HepG2 (cell line): ENCODE measurements at regions not wholly inside any gene's neighbourhood (a gene's known extent, or its start where the extent isn't known, plus 50 kb on each side); places are given as distances from the start of the nearest gene placed in this dataset.

Experiments
- ATAC-seq: fragments of 200-7000 bp; cut with Tn5 transposase; 3 replicates; pipeline ENCODE4 v1.9.1; 2020; ENCODE audit warnings: mild to moderate bottlenecking, moderate library complexity
- BruUV-seq: library from RNA; stranded (reverse); fragments of 400-500 nt; replicated peaks from 2 replicates; lab custom pipeline; 2021; lab: Mats Ljungman, UMichigan
- CTCF ChIA-PET: fragments of 300-600 bp; formaldehyde crosslinking; extraction: SDS; loops from one replicate; lab custom pipeline; 2021; ENCODE audit warnings: low total read pairs, inconsistent platforms, low intra/inter-chr PET ratio; lab: Yijun Ruan, JAX
- POLR2A ChIA-PET: fragments of 350-600 bp; sonication (Branson Sonifier 250); formaldehyde crosslinking; loops from one replicate; lab custom pipeline; 2020; ENCODE audit warnings: antibody characterized with exemption, inconsistent platforms; lab: Yijun Ruan, JAX
- DNase-seq: peaks from one replicate; pipeline ENCODE4 v3.0.0-alpha.2; 2015; ENCODE audit warnings: low spot score
- FAIRE-seq: peaks from 3 replicates; lab custom pipeline; 2011; peaks lifted over from hg19 to GRCh38; lab: Jason Lieb, UNC
- H2AFZ ChIP-seq: one replicate; pipeline ENCODE4 v1.6.1; 2011; ENCODE audit warnings: low read length, inconsistent platforms
- H3K27ac ChIP-seq: fragments of 300-600 bp; 3 replicates; pipeline ENCODE4 v1.8.0; 2011; ENCODE audit warnings: mixed run types, mild to moderate bottlenecking, mixed read lengths, low read length, inconsistent platforms; ENCODE audit not compliant: insufficient read depth; ENCODE audit errors: extremely low read length
- H3K27me3 ChIP-seq, 2 experiments: fragments of 200-600 bp in 1 of 2; 2 replicates in 1 of 2; 3 replicates in 1 of 2; pipeline versions ENCODE4 v1.6.0 to v1.8.0; 2011; ENCODE audit warnings: low read length in 2 of 2, mild to moderate bottlenecking in 2 of 2, moderate library complexity in 2 of 2, inconsistent platforms in 1 of 2; ENCODE audit not compliant: insufficient read depth in 2 of 2, control insufficient read depth in 1 of 2
- H3K36me3 ChIP-seq, 2 experiments: fragments of 200-600 bp in 1 of 2; replicated peaks in 1 of 2; 2 replicates in 1 of 2; 3 replicates in 1 of 2; pipeline versions ENCODE4 v1.5.1 to v1.8.0; 2011; ENCODE audit warnings: low read length in 2 of 2, inconsistent platforms in 1 of 2; ENCODE audit not compliant: insufficient read depth in 2 of 2, control insufficient read depth in 1 of 2
- H3K4me1 ChIP-seq: 2 replicates; pipeline ENCODE4 v1.5.1; 2012; ENCODE audit warnings: low read length, inconsistent platforms; ENCODE audit not compliant: insufficient read depth
- H3K4me2 ChIP-seq: 2 replicates; pipeline ENCODE4 v1.6.0; 2011; ENCODE audit warnings: low read depth, low read length, inconsistent platforms
- H3K4me3 ChIP-seq, 3 experiments: fragments of 200-600 bp in 1 of 3; sonication (generic), shearing (Covaris generic) in 1 of 3; replicated peaks in 1 of 3; 2 replicates each; pipeline ENCODE4 v1.5.1; 2011 to 2016; ENCODE audit warnings: low read length in 3 of 3, inconsistent platforms in 2 of 3, low read depth in 2 of 3, mild to moderate bottlenecking in 2 of 3, control low read depth in 1 of 3, mixed read lengths in 1 of 3; ENCODE audit not compliant: insufficient read depth in 1 of 3
- H3K79me2 ChIP-seq: one replicate; pipeline ENCODE4 v1.6.1; 2011; ENCODE audit warnings: low read length, inconsistent platforms; ENCODE audit not compliant: insufficient read depth
- H3K9ac ChIP-seq: 2 replicates; pipeline ENCODE4 v1.6.0; 2011; ENCODE audit warnings: mild to moderate bottlenecking, low read depth, low read length, inconsistent platforms; ENCODE audit not compliant: insufficient read depth
- H3K9me3 ChIP-seq: 2 replicates; pipeline ENCODE4 v1.5.1; 2012; ENCODE audit warnings: mild to moderate bottlenecking, low read length
- H4K20me1 ChIP-seq: 2 replicates; pipeline ENCODE4 v1.6.0; 2011; ENCODE audit warnings: inconsistent platforms, mild to moderate bottlenecking, low read length, moderate library complexity; ENCODE audit not compliant: insufficient read depth
- IKZF1 ChIP-seq: fragments of 450-650 bp; IDR thresholded peaks from 2 replicates; pipeline ENCODE4 v1.7.1; 2016
- MAFK ChIP-seq, 2 experiments: IDR thresholded peaks in 1 of 2; conservative IDR thresholded peaks in 1 of 2; 2 replicates each; pipeline ENCODE4 v1.6.1; 2011; ENCODE audit warnings: improper control_type of control experiment in 2 of 2, low read length in 2 of 2
- STAG1 ChIP-seq: sonication (generic); formaldehyde crosslinking; IDR thresholded peaks from 2 replicates; pipeline ENCODE4 v1.4.0; 2020; ENCODE audit warnings: missing genetic modification reagents
- ZNF430 ChIP-seq: sonication (generic); formaldehyde crosslinking; IDR thresholded peaks from 2 replicates; pipeline ENCODE4 v1.9.0; 2021; ENCODE audit warnings: mild to moderate bottlenecking, missing genetic modification reagents
- WGBS: methylation state at CpG from one replicate; pipeline ENCODE4 v1.1.6; 2017; ENCODE audit warnings: low lambda C conversion rate; 5-methylcytosine and 5-hydroxymethylcytosine counted together
- in situ Hi-C: cut with HindIII; loops from 2 replicates; pipeline ENCODE4 v1.10.0; 2017; ENCODE audit warnings: low pct_unique_long_range_greater_than_20kb; ENCODE audit not compliant: extremely low pct_ligation_motif_present
- intact Hi-C: fragments of 100-400 bp; cut with micrococcal nuclease; formaldehyde crosslinking; loops from one replicate; pipeline ENCODE4 v1.10.0; 2022; ENCODE audit not compliant: unreplicated experiment

DNA sequence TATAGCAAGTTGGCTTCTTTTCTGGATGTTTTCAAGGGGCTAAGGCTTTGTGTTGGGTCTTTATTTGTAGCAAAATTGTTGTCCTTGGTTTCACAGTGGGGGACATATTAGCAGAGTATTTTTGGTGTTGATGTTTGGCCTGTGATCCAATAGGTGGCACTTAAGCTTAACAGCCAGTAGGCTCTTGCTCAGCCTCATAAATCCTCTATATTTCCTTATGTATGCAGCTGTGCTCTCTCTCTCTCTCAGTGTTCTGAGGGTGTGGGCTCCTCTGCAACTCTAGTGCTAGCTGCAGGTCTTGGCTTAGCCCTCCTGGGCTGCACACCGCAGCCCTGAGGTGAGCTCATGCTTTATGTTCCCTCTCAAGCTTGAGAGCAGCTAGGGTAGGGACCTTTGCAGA is 195.0 kb upstream of the GHR start:
- WGBS: 0% methylated on average over 1 of the region's 1 CpG
- Histone ChIP-seq H3K79me2 (no peaks in the 10 kb centered on the region), H3K27me3 (no peaks in the 10 kb centered on the region)
- ATAC-seq: no peak
- intact Hi-C loops: no loop called here
- TF ChIP-seq ZNF430 (CRISPR knock-in tag): no peak
- 0 out of 2 replicates have a peak, but pooled peaks have one; percentile 7 for TF ChIP-seq STAG1 (CRISPR knock-in tag)
- TF ChIP-seq, all 625 proteins: peak for 1
- H4K20me1 ChIP-seq: no peaks in the 10 kb centered on the region
- H2AFZ ChIP-seq: no peak overlapping the region
- in situ Hi-C loops: no loop called here
- H3K9ac ChIP-seq: no peak overlapping the region
- H3K9me3 ChIP-seq: no peaks in the 10 kb centered on the region
- no peaks in the 10 kb centered on the region for H3K36me3 ChIP-seq
- DNase-seq (no peak), FAIRE-seq (no peak)
- H3K4me1 ChIP-seq: no peaks in the 10 kb centered on the region
- no peak overlapping the region for H3K4me3 ChIP-seq
- BruUV-seq: no TSS peak
- H3K27ac ChIP-seq: no peak overlapping the region
- no peak overlapping the region for H3K4me2 ChIP-seq
- ChIA-PET CTCF (no interaction called here), POLR2A (no interaction called here)

DNA sequence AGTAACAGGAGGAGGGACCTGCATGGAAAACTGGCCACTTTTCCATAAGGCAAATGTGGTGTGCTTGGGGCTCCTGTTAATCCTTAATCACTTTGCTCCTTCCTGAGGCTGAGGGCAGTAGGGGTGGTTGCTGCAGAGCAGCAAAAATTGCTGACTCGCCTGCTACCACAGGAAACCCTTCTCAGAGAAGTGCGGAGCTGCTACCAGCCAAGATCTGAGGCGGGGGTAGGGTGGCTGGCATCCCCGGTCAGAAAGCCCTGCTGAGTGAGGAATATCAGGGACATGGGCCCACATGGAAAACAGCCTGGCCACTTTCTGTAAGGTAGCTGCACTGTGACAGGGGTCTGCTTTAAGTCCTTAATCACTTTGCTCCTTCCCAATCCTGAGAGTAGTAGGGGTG is 192.4 kb upstream of the GHR start:
- Histone ChIP-seq H3K4me2 (no peak overlapping the region), H3K4me3 (no peak overlapping the region), H3K9ac (no peak overlapping the region), H3K79me2 (no peaks in the 10 kb centered on the region), H3K27me3 (no peaks in the 10 kb centered on the region), H4K20me1 (no peaks in the 10 kb centered on the region), H2AFZ (no peak overlapping the region), H3K27ac (no peak overlapping the region), H3K36me3 (no peaks in the 10 kb centered on the region), H3K4me1 (no peaks in the 10 kb centered on the region), H3K9me3 (no peaks in the 10 kb centered on the region)
- ChIA-PET POLR2A (no interaction called here), CTCF (no interaction called here)
- intact Hi-C loops: no loop called here
- ATAC-seq (no peak), FAIRE-seq (no peak), DNase-seq (no peak)
- no TSS peak for BruUV-seq
- in situ Hi-C loops: no loop called here
- 0% methylated on average over 3 of the region's 4 CpGs for WGBS
- TF ChIP-seq IKZF1 (no peak), MAFK (conservative IDR thresholded peaks at IDR 0.05 in 1 of 2, IDR thresholded peaks at IDR 0.05 in 1 of 2; ENCODE audit: low read length in 2 of 2) (peak; percentile 28 to 35; a peak in 3 of 4 replicates)
